Renal cortex interstitium (tissue), 11 donors: ENCODE measurements at regions not wholly inside any gene's neighbourhood (a gene's known extent, or its start where the extent isn't known, plus 50 kb on each side); places are given as distances from the start of the nearest gene placed in this dataset.

Experiments
- DNase-seq, 11 donors: peaks; one replicate each; pipeline ENCODE4 v3.0.0-alpha.2; 2013; ENCODE audit warnings: low read depth in 9 of 11, low spot score in 4 of 11; ENCODE audit errors: extremely low read depth in 1 of 11

DNA sequence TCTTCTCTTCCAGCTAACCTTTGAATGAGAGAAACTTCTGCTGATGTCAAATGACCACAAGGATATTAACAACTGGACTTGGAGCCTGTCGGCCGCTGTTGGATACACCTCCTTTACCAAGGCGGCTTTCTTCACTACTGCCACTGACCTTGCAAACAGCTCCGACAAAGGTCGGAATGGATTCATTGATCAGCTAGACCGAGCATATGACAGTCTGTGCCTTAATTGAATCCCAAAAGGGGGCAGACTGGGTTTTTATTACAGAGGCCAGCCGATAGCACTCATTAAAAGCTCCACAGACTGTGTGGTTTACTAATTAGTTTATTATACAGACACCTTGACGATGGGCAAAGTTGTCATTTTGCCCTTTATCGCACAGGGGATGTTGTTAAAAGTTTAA lies 394.5 kb downstream of the RERGL start:
- no peak for DNase-seq

DNA sequence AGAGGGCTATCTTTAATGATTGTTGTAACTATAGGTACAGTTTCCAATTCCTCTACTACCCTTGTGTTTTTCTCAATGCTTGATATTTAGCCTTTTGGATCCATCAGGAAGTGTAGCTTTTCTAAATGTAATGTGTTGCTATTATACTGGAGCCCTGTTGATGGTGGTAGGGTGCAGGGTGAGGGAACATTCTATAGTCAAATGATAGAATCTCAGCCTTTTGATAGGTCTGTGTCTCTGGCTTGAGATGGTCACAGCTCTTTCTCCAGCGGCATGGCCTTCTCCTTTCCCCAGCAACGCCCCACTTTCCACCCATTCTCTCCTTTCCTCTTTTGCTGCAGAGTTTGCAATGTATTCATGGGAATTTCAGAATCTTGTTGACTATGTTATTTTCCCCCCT lies 398.6 kb downstream of the RERGL start:
- no peak for DNase-seq

- DNase-seq = no peak
These were observed 409.8 kb downstream of the RERGL start for GRCh38 chr12:17680220-17680619.

- DNase-seq = no peak
These were observed 423.2 kb downstream of the RERGL start for GRCh38 chr12:17666641-17667324.

DNA sequence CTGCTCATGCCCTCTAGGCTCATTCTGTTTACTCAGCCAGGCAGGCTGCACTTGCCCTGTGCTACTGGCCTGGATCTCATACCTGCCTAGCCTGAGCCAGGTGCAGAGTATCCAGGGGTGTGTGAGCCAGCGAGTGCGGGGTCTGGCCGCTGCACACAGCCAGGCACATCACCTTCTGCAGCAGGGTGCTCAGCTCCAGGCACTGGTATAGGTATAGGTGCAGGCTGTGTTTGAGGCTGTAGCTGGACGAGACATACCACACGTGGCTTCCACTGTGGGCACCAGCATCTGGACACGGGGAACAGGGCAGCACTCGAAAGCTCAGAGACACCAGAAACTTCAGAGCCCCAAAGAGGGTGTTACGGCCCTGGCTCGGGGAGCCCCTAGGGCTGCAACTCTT lies 424.2 kb downstream of the RERGL start:
- no peak for DNase-seq

- DNase-seq = no peak
These were observed 428.7 kb downstream of the RERGL start for GRCh38 chr12:17661250-17661649.

GRCh38 chr12:17652436-17652835 lies 437.6 kb downstream of the RERGL start:
- no peak for DNase-seq

DNA sequence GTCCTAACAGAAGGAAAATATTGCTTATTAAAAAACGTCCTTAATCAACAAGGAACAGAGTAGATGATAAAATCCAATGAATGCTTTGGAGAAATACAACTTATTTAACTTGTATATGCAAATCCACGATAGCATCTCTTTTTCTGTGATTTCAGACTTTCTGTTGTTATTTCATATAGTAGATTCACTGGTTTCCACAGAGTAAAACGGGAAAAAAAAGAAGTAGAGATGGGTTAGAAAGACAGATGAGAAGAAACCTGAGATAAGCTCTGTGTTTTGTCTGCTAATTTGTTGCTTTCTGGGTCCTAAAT lies 447.7 kb downstream of the RERGL start:
- no peak for DNase-seq

GRCh38 chr12:17640615-17641014 lies 449.4 kb downstream of the RERGL start:
- no peak for DNase-seq

GRCh38 chr12:17618831-17619230 lies 471.2 kb downstream of the RERGL start:
- no peak for DNase-seq

GRCh38 chr12:17609701-17610100 lies 480.3 kb downstream of the RERGL start:
- no peak for DNase-seq

DNA sequence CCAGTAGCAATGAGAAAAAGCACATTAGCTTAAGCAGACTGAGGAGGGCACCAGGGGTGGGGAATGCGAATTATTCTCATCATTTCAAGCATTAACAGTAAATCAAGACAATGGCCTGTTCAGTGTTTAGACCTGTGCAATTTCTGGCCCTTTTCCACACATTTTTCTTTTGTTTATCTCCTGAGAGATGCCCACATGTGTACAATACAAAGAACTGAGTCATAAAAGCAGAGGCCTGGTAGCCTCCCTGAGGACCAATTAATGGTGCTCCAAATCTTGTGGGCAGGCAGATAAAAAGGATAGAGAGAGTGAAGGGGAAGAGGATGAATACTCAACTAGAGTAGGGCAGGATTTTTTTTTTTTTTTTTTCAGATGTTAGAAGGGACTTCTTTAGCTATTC lies 480.8 kb downstream of the RERGL start:
- no peak for DNase-seq

DNA sequence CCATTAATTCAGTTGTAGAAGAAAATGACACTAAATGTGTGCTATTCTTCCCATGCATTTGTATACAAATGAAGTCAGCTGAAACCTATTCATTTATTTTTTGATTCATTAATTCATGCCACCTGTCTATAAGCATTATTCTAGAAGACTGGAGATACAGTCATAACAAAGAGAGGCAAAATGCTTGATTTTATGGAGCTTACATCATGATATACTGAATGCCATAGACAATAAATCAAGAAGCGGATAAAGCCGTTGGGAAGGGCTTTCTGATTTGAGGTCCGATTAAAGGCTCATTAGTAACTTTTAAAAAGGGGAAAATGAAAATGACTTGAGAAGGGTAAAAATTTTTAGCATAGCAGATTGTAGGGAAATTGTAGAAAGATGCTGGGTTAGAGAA lies 494.9 kb downstream of the RERGL start:
- no peak for DNase-seq

DNA sequence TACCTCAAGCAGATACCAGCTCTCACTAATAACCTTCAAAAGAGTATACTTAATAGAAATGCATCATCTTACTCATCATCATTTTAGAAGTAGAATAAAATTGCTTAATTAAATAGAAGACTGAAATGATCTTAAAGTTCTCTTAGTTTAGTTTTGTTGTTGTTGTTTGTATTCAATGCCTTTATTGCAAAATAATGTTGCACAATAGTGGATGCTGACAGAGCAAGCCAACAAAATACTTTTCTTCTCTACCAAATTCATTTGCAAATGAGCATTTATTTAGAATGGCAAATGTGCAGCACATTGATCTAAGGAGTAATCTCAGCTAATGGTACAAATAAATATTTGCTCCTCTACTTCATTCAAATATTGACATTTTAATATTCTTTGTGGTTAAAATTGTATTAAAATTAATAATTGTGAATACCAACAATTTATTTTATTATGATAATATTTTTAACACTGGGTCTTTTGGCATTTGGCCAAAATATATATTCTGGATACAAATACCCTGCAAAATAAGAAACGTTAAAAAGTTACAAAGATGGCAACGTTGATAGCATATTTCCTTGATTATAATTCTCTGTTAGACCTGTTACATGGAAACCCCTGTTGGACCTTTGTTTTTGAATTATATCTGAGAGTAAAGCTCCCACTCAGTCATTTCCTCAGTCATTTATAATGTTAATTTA lies 496.1 kb downstream of the RERGL start:
- no peak for DNase-seq

DNA sequence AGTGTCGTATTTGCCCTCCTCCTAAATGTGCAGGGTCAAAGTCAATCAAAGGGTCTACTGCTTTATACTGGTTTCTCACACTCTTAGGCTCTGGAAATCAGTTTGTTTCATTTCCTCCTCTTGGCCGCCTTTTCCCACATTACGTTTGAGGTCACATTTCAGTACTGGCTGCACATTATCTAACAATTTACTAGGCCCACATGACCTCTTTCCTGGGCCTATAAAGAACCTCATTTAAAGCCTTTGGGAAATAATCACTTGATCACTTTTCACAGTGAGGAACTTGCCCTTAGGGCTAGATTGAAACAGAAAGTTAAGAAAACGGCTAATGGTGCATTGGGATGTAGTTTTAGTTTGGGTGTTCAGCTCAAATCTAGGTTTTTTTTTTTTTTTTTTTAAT lies 497.5 kb downstream of the RERGL start:
- DNase-seq = no peak

DNA sequence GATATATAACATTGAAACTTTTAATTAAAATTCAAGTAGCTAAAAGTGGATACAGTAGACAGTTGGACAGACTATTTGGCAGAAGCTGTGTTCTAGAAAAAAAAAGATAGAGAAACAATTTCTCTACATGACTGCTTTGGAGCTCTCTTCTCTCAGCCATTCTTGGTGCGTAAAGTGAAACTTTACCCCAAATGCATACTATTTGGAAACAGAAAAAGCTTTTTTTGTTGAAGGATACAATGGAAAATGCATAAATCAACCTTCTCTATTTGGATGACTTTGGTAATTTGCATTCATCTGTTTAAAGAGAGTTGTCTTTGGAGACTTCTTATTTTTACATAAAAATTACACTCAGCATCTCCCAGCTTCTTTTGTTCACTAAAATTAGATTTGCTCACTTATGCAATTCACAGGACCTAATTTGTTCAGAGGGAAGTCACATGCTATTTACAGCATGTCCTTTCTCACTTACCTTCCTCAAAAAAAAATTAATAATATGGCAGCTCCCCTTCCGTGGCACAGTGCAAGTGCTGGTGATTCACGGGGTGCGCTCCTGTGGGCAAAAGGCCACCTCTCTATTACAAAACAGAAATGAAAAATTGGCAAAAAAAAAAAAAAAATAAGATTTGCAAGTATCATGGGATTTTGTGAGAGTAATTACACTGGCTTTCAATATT lies 498.9 kb downstream of the RERGL start:
- no peak for DNase-seq

GRCh38 chr12:17588968-17589367 lies 501.0 kb downstream of the RERGL start:
- no peak for DNase-seq

DNA sequence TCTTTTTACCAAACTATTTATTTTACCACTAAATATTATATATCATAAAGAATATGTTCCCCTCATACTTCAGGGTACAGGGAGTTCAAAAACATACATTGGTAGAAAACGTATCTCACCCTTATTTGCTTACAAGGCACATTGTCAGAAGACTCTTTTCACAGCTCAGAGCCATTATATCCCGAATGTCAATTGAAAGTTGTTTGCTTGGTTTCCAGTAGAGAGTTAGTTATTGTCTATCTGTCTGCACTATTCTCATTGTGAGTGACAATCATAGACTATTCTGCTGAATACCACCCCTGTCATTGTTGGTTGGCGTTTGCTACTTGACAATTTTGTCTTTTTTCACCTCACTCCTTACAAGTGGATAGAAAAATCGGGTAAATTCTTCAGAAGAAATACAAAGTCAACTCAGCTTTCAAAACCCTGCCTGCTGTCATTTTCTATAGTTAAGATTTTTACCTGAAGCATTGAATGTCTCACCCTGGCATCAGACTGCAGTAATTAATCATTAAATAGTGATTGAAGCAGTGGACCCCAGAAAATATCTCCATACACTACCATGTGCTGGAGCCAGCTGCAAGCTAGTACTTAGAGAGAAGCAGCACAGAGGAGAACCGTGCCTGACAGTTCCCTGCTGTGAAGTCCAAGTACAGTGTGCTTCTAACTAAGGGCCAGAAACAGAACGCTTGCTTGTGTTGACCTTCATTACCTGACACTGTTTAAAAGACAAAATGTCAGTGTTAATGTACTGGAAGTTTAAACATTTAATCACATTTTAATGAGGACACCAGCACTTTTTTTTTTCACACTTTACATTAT lies 510.6 kb downstream of the RERGL start:
- DNase-seq = no peak

DNA sequence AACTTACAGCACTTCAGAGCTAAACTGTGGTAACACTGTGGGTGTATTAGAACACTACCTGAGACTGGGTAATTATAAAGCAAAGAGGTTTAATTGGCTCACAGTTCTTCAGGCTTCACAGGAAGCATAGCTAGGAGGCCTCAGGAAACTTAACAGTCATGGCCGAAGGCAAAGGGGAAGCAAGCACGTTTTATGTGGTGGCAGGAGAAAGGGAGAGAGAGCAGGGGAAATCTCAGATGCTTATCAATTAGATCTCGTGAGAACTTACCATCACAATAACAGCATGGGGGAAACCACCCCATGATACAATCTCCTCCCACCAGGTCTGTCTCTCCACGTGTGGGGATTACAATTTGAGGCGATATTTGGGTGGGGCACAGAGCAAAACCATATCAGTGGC lies 512.6 kb downstream of the RERGL start:
- no peak for DNase-seq

- no peak for DNase-seq
These were observed 517.7 kb downstream of the RERGL start for GRCh38 chr12:17572250-17572649.
